ENCODE measurements at regions not wholly inside any gene's neighbourhood (a gene's known extent, or its start where the extent isn't known, plus 50 kb on each side); places are given as distances from the start of the nearest gene placed in this dataset.

- Histone ChIP-seq H2BK5ac (ENCODE audit: low read depth, low read length) (no peak overlapping the region), H3K23ac (ENCODE audit: insufficient read length) (no peak overlapping the region), H4K91ac (replicated peaks; ENCODE audit: insufficient read length, low read length) (no peak overlapping the region), H4K5ac (ENCODE audit: insufficient read length, low read depth, low read length) (no peak overlapping the region), H2BK20ac (ENCODE audit: low read length) (no peak overlapping the region), H3K4me2 (ENCODE audit: insufficient read depth in 1 of 2, low read depth in 2 of 2, low read length in 2 of 2) (no peak overlapping the region), H2BK120ac (replicated peaks; ENCODE audit: low read depth, low read length) (no peak overlapping the region), H3K9me3 (ENCODE audit: insufficient read depth in 2 of 2, low read depth in 1 of 2, low read length in 1 of 2) (no peaks in the 10 kb centered on the region), H3K79me2 (ENCODE audit: control insufficient read depth in 1 of 2, insufficient read depth in 2 of 2, low read length in 2 of 2) (no peaks in the 10 kb centered on the region), H3K4me1 (replicated peaks in 1 of 4; ENCODE audit: control insufficient read depth in 3 of 4, insufficient read depth in 4 of 4, low read length in 3 of 4) (no peaks in the 10 kb centered on the region), H3K4ac (replicated peaks; ENCODE audit: insufficient read length, low read depth, low read length) (no peak overlapping the region), H3K14ac (ENCODE audit: insufficient read length) (no peak overlapping the region), H3K23me2 (ENCODE audit: low read depth, low read length) (no peaks in the 10 kb centered on the region; the same call in 1 of the 2 replicates), H2AK5ac (ENCODE audit: low read depth, low read length) (no peak overlapping the region), H4K20me1 (replicated peaks in 1 of 2; ENCODE audit: control insufficient read depth in 1 of 2, insufficient read depth in 2 of 2, low read length in 2 of 2) (no peaks in the 10 kb centered on the region), H3K27ac (ENCODE audit: low read depth, low read length) (no peak overlapping the region), H2AFZ (ENCODE audit: low read length) (no peak overlapping the region), H4K8ac (ENCODE audit: extremely low read depth, insufficient read depth, low read length) (no peak overlapping the region), H3K56ac (replicated peaks; ENCODE audit: insufficient read length, low read depth, low read length) (no peak overlapping the region), H3K18ac (ENCODE audit: extremely low read depth, low read length) (no peak overlapping the region), H3K27me3 (replicated peaks in 1 of 4; ENCODE audit: control insufficient read depth in 3 of 4, extremely low read depth in 1 of 4, insufficient read depth in 3 of 4, low read length in 3 of 4) (no peaks in the 10 kb centered on the region), H3K4me3 (ENCODE audit: extremely low read depth in 1 of 4, insufficient read depth in 2 of 4, low read depth in 3 of 4, low read length in 4 of 4) (no peak overlapping the region), H3K79me1 (ENCODE audit: low read depth, low read length) (no peaks in the 10 kb centered on the region), H2BK15ac (ENCODE audit: low read length) (no peak overlapping the region), H3K36me3 (ENCODE audit: control insufficient read depth in 2 of 4, insufficient read depth in 4 of 4, low read length in 3 of 4) (no peaks in the 10 kb centered on the region), H3K9ac (replicated peaks in 1 of 4; ENCODE audit: extremely low read depth in 1 of 4, low read depth in 3 of 4, low read length in 3 of 4) (no peak overlapping the region), H2BK12ac (ENCODE audit: low read depth, low read length) (no peak overlapping the region)
- no peak for FAIRE-seq
- POLR2A ChIA-PET (ENCODE audit: partially characterized antibody) = no interaction called here
- CTCF ChIA-PET (ENCODE audit: partially characterized antibody) = no interaction called here
- 90% methylated on average over 5 of the region's 5 CpGs; no CpG with 5 or more reads in 1 of the 2 experiments for WGBS, 2 experiments (ENCODE audit: extremely low coverage in 1 of 2, insufficient coverage in 1 of 2, insufficient read length in 1 of 2, insufficient replicate concordance in 2 of 2, low coverage in 1 of 2, low lambda C conversion rate in 2 of 2, missing lambda C conversion rate in 1 of 2)
- TF ChIP-seq TAF7 (optimal IDR thresholded peaks at IDR 0.05; ENCODE audit: borderline replicate concordance, low read depth, low read length) = no peak
- TF ChIP-seq, protein P1, sequence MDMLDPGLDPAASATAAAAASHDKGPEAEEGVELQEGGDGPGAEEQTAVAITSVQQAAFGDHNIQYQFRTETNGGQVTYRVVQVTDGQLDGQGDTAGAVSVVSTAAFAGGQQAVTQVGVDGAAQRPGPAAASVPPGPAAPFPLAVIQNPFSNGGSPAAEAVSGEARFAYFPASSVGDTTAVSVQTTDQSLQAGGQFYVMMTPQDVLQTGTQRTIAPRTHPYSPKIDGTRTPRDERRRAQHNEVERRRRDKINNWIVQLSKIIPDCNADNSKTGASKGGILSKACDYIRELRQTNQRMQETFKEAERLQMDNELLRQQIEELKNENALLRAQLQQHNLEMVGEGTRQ (IDR thresholded peaks at IDR 0.05; ENCODE audit: low read length) = no peak
- no peak for TF ChIP-seq POLR2A (IDR thresholded peaks at IDR 0.05; ENCODE audit: control extremely low read depth in 1 of 2, low read depth in 2 of 2, low read length in 2 of 2)
- TF ChIP-seq MAFK (IDR thresholded peaks at IDR 0.05; ENCODE audit: low read depth, low read length) = no peak
- no peak for DNase-seq (ENCODE audit: low read depth in 1 of 2, low spot score in 2 of 2)
Observed at GRCh38 chr6:150312395-150312794, 56.4 kb upstream of the IYD start.
